ENCODE measurements at regions not wholly inside any gene's neighbourhood (a gene's known extent, or its start where the extent isn't known, plus 50 kb on each side); places are given as distances from the start of the nearest gene placed in this dataset.

DNA sequence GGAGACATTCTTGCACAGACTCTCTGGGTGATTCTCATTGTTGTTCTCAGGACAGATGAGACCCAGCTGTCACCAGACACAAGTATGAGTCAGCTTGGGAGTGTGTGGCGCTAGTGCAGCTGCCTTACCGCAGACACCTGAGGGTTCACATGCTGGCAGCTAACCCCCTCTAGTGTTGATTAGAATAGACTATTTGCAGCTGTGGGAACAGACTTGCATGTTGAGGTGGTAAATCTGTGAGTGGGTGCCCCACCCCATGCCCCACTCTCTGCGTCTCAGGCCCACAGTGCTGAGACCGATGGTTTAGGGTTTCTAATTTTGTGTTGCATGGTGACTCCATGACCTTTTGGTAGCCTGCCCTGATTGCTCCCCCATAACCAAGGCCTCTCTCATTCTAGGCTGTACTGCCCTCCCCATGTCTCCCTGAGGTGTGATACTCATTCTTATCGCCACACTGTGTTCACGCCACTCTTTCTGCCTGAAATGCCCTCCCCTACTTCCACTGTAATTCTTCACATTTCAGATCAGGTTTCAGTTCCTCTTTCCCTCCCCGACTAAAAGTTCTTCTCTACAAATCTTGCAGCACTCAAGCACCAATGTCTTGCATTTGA is 73.7 kb upstream of the KIRREL3 start:
- TF ChIP-seq, protein P1, sequence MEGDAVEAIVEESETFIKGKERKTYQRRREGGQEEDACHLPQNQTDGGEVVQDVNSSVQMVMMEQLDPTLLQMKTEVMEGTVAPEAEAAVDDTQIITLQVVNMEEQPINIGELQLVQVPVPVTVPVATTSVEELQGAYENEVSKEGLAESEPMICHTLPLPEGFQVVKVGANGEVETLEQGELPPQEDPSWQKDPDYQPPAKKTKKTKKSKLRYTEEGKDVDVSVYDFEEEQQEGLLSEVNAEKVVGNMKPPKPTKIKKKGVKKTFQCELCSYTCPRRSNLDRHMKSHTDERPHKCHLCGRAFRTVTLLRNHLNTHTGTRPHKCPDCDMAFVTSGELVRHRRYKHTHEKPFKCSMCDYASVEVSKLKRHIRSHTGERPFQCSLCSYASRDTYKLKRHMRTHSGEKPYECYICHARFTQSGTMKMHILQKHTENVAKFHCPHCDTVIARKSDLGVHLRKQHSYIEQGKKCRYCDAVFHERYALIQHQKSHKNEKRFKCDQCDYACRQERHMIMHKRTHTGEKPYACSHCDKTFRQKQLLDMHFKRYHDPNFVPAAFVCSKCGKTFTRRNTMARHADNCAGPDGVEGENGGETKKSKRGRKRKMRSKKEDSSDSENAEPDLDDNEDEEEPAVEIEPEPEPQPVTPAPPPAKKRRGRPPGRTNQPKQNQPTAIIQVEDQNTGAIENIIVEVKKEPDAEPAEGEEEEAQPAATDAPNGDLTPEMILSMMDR (IDR thresholded peaks at IDR 0.05; ENCODE audit: poor library complexity, severe bottlenecking), result peak; percentile 21
- TF ChIP-seq POLR2AphosphoS5 (IDR thresholded peaks at IDR 0.05) (no peak), EP300 (conservative IDR thresholded peaks at IDR 0.05; ENCODE audit: poor library complexity, severe bottlenecking) (no peak), EZH2 (IDR thresholded peaks at IDR 0.05; ENCODE audit: borderline replicate concordance, insufficient read depth, low read length, poor library complexity, severe bottlenecking) (no peak)
- TF ChIP-seq, protein P2, sequence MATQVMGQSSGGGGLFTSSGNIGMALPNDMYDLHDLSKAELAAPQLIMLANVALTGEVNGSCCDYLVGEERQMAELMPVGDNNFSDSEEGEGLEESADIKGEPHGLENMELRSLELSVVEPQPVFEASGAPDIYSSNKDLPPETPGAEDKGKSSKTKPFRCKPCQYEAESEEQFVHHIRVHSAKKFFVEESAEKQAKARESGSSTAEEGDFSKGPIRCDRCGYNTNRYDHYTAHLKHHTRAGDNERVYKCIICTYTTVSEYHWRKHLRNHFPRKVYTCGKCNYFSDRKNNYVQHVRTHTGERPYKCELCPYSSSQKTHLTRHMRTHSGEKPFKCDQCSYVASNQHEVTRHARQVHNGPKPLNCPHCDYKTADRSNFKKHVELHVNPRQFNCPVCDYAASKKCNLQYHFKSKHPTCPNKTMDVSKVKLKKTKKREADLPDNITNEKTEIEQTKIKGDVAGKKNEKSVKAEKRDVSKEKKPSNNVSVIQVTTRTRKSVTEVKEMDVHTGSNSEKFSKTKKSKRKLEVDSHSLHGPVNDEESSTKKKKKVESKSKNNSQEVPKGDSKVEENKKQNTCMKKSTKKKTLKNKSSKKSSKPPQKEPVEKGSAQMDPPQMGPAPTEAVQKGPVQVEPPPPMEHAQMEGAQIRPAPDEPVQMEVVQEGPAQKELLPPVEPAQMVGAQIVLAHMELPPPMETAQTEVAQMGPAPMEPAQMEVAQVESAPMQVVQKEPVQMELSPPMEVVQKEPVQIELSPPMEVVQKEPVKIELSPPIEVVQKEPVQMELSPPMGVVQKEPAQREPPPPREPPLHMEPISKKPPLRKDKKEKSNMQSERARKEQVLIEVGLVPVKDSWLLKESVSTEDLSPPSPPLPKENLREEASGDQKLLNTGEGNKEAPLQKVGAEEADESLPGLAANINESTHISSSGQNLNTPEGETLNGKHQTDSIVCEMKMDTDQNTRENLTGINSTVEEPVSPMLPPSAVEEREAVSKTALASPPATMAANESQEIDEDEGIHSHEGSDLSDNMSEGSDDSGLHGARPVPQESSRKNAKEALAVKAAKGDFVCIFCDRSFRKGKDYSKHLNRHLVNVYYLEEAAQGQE (IDR thresholded peaks at IDR 0.05; ENCODE audit: borderline replicate concordance), result no peak
